Breast epithelium (tissue), 3 donors: ENCODE measurements at regions not wholly inside any gene's neighbourhood (a gene's known extent, or its start where the extent isn't known, plus 50 kb on each side); places are given as distances from the start of the nearest gene placed in this dataset.

Experiments used
- POLR2A ChIP-seq: fragments of 450-650 bp; IDR thresholded peaks from one replicate; pipeline ENCODE4 v1.6.1; 2016; ENCODE audit warnings: antibody characterized with exemption, mild to moderate bottlenecking, moderate library complexity
- POLR2AphosphoS5 ChIP-seq, 3 donors: sonication (generic); formaldehyde crosslinking; IDR thresholded peaks; one replicate each; pipeline ENCODE4 v1.6.1; 2017; ENCODE audit warnings: antibody characterized with exemption in 3 of 3
- TF ChIP-seq, protein P1 (sequence below), 3 donors: fragments of 450-650 bp; IDR thresholded peaks; one replicate each; pipeline ENCODE4 v1.5.1; 2016 to 2017; ENCODE audit warnings: antibody characterized with exemption in 3 of 3, mild to moderate bottlenecking in 3 of 3, moderate library complexity in 3 of 3

DNA sequence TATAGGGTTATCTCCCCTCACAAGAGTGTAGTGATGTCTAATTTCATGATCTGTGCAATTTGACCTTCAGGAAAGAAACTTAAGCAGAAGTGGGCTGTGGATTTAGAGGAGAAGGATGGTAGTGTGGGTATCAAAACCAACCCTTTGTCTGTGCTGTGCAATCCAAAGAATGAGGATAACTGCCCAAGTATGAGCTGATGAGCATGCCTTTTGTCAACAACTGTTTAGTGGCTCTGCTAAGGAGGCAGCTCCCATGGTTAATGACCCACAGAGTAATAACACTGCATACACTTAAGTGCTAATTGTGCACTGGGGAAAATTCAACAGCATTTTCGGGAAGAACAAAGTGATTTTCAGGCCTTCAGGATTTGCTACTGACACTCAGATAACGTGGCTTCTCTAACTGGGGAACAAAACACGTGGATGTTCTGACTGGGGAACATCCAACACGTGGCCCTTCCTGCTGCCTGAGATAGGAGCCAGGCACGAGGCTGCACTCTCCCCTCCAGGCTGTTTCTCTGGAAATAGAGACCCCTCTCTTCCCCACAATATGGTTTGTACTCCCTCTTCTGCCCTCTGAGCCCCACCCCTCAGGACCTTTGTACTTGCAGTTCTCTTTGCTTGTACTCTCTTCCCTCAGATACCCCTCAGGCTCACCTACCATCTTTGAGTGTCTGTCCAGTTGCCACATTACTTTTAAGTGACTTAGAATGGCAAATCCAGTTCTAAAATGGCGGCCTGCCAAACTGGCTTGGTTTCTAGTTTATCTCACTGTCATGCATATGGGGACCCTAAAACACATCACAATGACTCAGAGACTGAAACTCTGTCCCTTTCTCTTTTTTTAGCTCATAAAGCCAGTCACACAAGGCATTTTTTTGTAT, 234.9 kb upstream of the POU2AF2 start:
- TF ChIP-seq, protein P1, sequence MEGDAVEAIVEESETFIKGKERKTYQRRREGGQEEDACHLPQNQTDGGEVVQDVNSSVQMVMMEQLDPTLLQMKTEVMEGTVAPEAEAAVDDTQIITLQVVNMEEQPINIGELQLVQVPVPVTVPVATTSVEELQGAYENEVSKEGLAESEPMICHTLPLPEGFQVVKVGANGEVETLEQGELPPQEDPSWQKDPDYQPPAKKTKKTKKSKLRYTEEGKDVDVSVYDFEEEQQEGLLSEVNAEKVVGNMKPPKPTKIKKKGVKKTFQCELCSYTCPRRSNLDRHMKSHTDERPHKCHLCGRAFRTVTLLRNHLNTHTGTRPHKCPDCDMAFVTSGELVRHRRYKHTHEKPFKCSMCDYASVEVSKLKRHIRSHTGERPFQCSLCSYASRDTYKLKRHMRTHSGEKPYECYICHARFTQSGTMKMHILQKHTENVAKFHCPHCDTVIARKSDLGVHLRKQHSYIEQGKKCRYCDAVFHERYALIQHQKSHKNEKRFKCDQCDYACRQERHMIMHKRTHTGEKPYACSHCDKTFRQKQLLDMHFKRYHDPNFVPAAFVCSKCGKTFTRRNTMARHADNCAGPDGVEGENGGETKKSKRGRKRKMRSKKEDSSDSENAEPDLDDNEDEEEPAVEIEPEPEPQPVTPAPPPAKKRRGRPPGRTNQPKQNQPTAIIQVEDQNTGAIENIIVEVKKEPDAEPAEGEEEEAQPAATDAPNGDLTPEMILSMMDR (IDR thresholded peaks at IDR 0.05): no peak
- TF ChIP-seq POLR2A (no peak), POLR2AphosphoS5 (IDR thresholded peaks at IDR 0.05) (no peak)
